Liver (tissue), 8 donors: ENCODE measurements at regions not wholly inside any gene's neighbourhood (a gene's known extent, or its start where the extent isn't known, plus 50 kb on each side); places are given as distances from the start of the nearest gene placed in this dataset.

ENCODE experiments used
- DNase-seq: peaks from one replicate; pipeline ENCODE4 v3.0.0-alpha.2; 2017; ENCODE audit warnings: low spot score
- H3K27ac ChIP-seq, 2 donors: one replicate each; pipeline ENCODE4 v1.7.0; 2013; ENCODE audit warnings: inconsistent platforms in 2 of 2, low read length in 2 of 2, control low read depth in 1 of 2, low read depth in 1 of 2, mild to moderate bottlenecking in 1 of 2
- H3K27me3 ChIP-seq, 4 donors: one replicate each; pipeline versions ENCODE4 v1.6.1 to v1.7.0; 2013; ENCODE audit warnings: low read length in 3 of 4, inconsistent platforms in 1 of 4, mild to moderate bottlenecking in 1 of 4, moderate library complexity in 1 of 4; ENCODE audit not compliant: control insufficient read depth in 4 of 4, insufficient read depth in 4 of 4
- H3K36me3 ChIP-seq, 4 donors: one replicate each; pipeline versions ENCODE4 v1.6.1 to v1.7.0; 2013; ENCODE audit warnings: low read length in 3 of 4, mild to moderate bottlenecking in 3 of 4, low read depth in 1 of 4, moderate library complexity in 1 of 4; ENCODE audit not compliant: control insufficient read depth in 4 of 4, insufficient read depth in 3 of 4
- H3K4me1 ChIP-seq, 4 donors: one replicate each; pipeline versions ENCODE4 v1.6.1 to v1.7.0; 2013; ENCODE audit warnings: low read length in 3 of 4, mild to moderate bottlenecking in 3 of 4, moderate library complexity in 1 of 4; ENCODE audit not compliant: control insufficient read depth in 4 of 4, insufficient read depth in 4 of 4
- H3K4me3 ChIP-seq, 3 donors: one replicate each; pipeline versions ENCODE4 v1.6.1 to v1.7.0; 2013; ENCODE audit warnings: low read length in 3 of 3, control low read depth in 1 of 3, low read depth in 1 of 3, mild to moderate bottlenecking in 1 of 3
- H3K9ac ChIP-seq, 2 donors: one replicate each; pipeline ENCODE4 v1.7.0; 2013; ENCODE audit warnings: low read length in 2 of 2, mild to moderate bottlenecking in 2 of 2, moderate library complexity in 2 of 2, control low read depth in 1 of 2, low read depth in 1 of 2
- H3K9me3 ChIP-seq, 4 donors: one replicate each; pipeline versions ENCODE4 v1.6.1 to v1.7.0; 2013; ENCODE audit warnings: low read length in 3 of 4; ENCODE audit not compliant: control insufficient read depth in 4 of 4
- CTCF ChIP-seq: fragments of 150-350 bp; IDR thresholded peaks from 2 replicates; pipeline ENCODE4 v1.5.1; 2017; ENCODE audit warnings: improper control_type of control experiment, low read depth, low read length; ENCODE audit not compliant: missing input control
- EGR1 ChIP-seq, 2 donors: IDR thresholded peaks; 2 replicates each; pipeline ENCODE4 v1.6.1; 2016 to 2018; ENCODE audit warnings: antibody characterized with exemption in 2 of 2, low read depth in 2 of 2
- FOXA2 ChIP-seq: IDR thresholded peaks from 2 replicates; pipeline ENCODE4 v1.6.1; 2016; ENCODE audit warnings: antibody characterized with exemption
- GABPA ChIP-seq, 2 donors: IDR thresholded peaks in 1 of 2; conservative IDR thresholded peaks in 1 of 2; 2 replicates each; pipeline ENCODE4 v1.6.1; 2016; ENCODE audit warnings: antibody characterized with exemption in 2 of 2, mild to moderate bottlenecking in 1 of 2, moderate library complexity in 1 of 2
- HNF4A ChIP-seq, 2 donors: conservative IDR thresholded peaks; 2 replicates each; pipeline ENCODE4 v1.6.1; 2016; ENCODE audit warnings: antibody characterized with exemption in 2 of 2, mild to moderate bottlenecking in 2 of 2
- HNF4G ChIP-seq: IDR thresholded peaks from 2 replicates; pipeline ENCODE4 v1.6.1; 2016; ENCODE audit warnings: antibody characterized with exemption
- JUND ChIP-seq, 2 donors: IDR thresholded peaks; 2 replicates each; pipeline ENCODE4 v1.6.1; 2016; ENCODE audit warnings: antibody characterized with exemption in 2 of 2
- MAX ChIP-seq: IDR thresholded peaks from 2 replicates; pipeline ENCODE4 v1.6.1; 2016; ENCODE audit warnings: antibody characterized with exemption
- NR2F2 ChIP-seq: IDR thresholded peaks from 2 replicates; pipeline ENCODE4 v1.6.1; 2016; ENCODE audit warnings: antibody characterized with exemption
- RAD21 ChIP-seq, 2 donors: IDR thresholded peaks; 2 replicates each; pipeline ENCODE4 v1.6.1; 2016; ENCODE audit warnings: antibody characterized with exemption in 2 of 2, mild to moderate bottlenecking in 2 of 2
- REST ChIP-seq: IDR thresholded peaks from 2 replicates; pipeline ENCODE4 v1.6.1; 2016; ENCODE audit warnings: antibody characterized with exemption, mild to moderate bottlenecking
- RXRA ChIP-seq, 2 donors: IDR thresholded peaks; 2 replicates each; pipeline ENCODE4 v1.6.1; 2017 to 2018; ENCODE audit warnings: antibody characterized with exemption in 2 of 2, mild to moderate bottlenecking in 1 of 2
- SP1 ChIP-seq: IDR thresholded peaks from 2 replicates; pipeline ENCODE4 v1.6.1; 2018; ENCODE audit warnings: antibody characterized with exemption, mild to moderate bottlenecking
- TAF1 ChIP-seq: conservative IDR thresholded peaks from 2 replicates; pipeline ENCODE4 v1.6.1; 2016; ENCODE audit warnings: antibody characterized with exemption, mild to moderate bottlenecking
- YY1 ChIP-seq: IDR thresholded peaks from 2 replicates; pipeline ENCODE4 v1.6.1; 2016; ENCODE audit warnings: antibody characterized with exemption, mild to moderate bottlenecking
- ZBTB33 ChIP-seq: IDR thresholded peaks from 2 replicates; pipeline ENCODE4 v1.6.1; 2016; ENCODE audit warnings: antibody characterized with exemption
- WGBS: extraction: QIAGEN DNeasy Blood & Tissue Kit; methylation state at CpG from one replicate; pipeline ENCODE4 v1.1.7; 2013; 5-methylcytosine and 5-hydroxymethylcytosine counted together
- donor health status: healthy.
- donor health status: healthy.
- donor health status: healthy.
- donor health status: healthy.
- donor health status: healthy.

- DNase-seq = no peak
- Histone ChIP-seq H3K27ac (no peak overlapping the region), H3K27me3 (no peaks in the 10 kb centered on the region), H3K4me1 (peaks cover 0 to 3% (median 0%) of the 10 kb centered on the region in 4 donors), H3K4me3 (no peak overlapping the region), H3K9me3 (no peaks in the 10 kb centered on the region), H3K9ac (no peak overlapping the region), H3K36me3 (no peaks in the 10 kb centered on the region)
- peak; percentile 77 to 79 for TF ChIP-seq RAD21 (IDR thresholded peaks at IDR 0.05)
- peak; percentile 53 for TF ChIP-seq CTCF
- TF ChIP-seq MAX = no peak
- TF ChIP-seq HNF4A (conservative IDR thresholded peaks at IDR 0.05) = no peak
These were observed 166.9 kb upstream of the LRIG3 start for GRCh38 chr12:59087077-59087673.

- DNase-seq = no peak
- Histone ChIP-seq H3K36me3 (no peaks in the 10 kb centered on the region), H3K9ac (no peak overlapping the region), H3K4me1 (peaks cover 0 to 3% (median 0%) of the 10 kb centered on the region in 4 donors), H3K4me3 (no peak overlapping the region), H3K27ac (no peak overlapping the region), H3K9me3 (no peaks in the 10 kb centered on the region), H3K27me3 (no peaks in the 10 kb centered on the region)
- no peak for TF ChIP-seq GABPA (IDR thresholded peaks at IDR 0.05 in 1 of 2, conservative IDR thresholded peaks at IDR 0.05 in 1 of 2)
- no peak for TF ChIP-seq REST
- no peak for TF ChIP-seq RAD21 (IDR thresholded peaks at IDR 0.05)
- TF ChIP-seq JUND (IDR thresholded peaks at IDR 0.05) = no peak
- TF ChIP-seq ZBTB33 = no peak
- TF ChIP-seq EGR1 (IDR thresholded peaks at IDR 0.05; ENCODE audit: low read depth in 2 of 2) = no peak
- no peak for TF ChIP-seq FOXA2
- no peak for TF ChIP-seq NR2F2
- no peak for TF ChIP-seq MAX
- no peak for TF ChIP-seq HNF4A (conservative IDR thresholded peaks at IDR 0.05)
- TF ChIP-seq SP1 = no peak
- no peak for TF ChIP-seq YY1
- no peak for TF ChIP-seq HNF4G
- TF ChIP-seq TAF1 = no peak
- TF ChIP-seq CTCF = no peak
- TF ChIP-seq RXRA (IDR thresholded peaks at IDR 0.05) = no peak
- WGBS = 74% methylated on average over 4 of the region's 4 CpGs
These were observed 165.8 kb upstream of the LRIG3 start for GRCh38 chr12:59086126-59086525.
